NCI-H2171 (cell line): ENCODE measurements at regions not wholly inside any gene's neighbourhood (a gene's known extent, or its start where the extent isn't known, plus 50 kb on each side); places are given as distances from the start of the nearest gene placed in this dataset.

Source experiments
- DNase-seq: peaks from one replicate; lab custom pipeline; 2025; lab: John Stamatoyannopoulos, UW

DNA sequence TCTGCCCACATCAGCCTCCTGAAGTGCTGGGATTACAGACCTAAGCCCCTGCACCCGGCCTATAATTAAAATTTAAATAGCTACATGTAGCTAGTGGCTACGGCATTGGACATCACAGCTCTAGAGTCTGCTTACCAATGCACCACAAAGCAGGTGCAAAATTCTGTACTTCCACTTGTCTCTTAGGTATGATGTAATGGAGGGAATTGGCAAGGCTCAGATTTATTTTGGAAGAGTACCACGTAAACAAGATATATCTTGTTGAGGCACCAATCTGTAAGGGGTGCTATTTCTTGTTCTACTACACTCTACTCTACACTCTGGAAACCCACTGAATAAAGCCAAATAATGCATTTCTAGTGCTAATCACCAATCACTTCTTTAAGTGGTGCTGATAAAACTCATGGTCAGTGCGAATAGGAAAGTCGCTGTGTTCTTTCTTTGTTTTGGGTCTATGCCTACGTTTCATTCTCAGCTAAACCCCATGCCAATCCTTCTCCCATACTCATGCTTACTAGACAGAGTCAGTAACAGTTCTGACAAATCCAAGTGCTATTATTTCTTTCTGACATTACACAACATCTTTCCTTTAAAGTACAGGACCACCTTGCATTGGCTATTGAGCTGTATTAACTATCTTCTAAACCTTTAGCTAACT lies 92.3 kb downstream of the GC start:
- no peak for DNase-seq

DNA sequence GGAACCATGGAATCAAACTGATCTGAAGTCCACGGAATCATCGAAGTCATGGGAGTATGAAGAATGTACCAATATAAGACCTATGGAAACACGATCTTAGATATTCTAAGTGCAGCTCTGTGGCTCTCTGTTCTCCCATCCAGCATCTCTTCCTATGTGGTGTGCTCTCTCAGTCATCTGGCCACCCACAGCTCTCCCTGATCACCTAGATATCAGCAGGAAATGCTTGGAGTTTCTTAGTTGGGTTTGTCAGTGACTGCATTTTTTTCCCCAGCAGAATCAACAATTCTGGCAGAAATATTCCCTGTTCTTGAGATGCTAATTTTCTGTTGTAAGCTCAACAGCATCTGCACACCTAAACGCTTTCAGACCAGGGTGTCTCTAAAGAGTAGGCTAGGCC lies 94.1 kb downstream of the GC start:
- DNase-seq = no peak

DNA sequence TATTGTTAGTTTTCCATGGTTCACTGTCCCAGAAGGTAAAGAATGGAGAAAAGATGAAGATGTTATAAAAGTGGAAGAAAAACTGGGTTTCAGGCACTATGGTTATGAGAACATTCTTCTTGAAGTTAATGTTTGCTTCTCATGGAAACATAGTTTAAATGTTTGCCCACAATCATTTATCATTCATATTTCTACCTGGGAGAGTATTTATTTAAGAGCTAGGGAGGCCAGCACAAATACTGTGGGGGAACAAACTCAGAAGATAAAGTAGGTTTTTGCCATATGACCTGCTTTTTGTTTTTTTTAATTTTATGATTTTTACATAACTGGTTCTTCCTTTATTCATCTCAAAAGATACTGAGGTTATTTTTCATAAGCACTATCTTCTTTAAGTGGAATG lies 96.8 kb downstream of the GC start:
- no peak for DNase-seq

DNA sequence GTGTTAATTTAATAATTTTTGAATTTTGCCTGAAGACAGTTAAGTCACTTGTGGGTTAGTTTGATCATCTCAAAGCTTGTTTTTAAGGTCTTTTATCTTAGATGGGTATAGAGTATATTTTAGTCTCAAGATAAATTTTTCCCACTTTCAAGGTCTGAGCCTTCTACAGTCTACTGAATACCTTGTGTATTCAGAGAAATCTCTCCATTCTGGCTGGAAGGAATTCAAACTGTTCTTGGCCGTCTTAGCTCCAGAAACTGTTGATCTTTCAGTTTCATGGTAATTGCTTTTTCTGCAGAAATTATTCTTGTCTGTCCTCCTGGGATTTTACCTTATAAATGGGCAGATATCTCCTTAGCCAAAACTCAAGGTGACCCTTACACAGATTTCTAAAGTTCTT lies 97.9 kb downstream of the GC start:
- no peak for DNase-seq

DNA sequence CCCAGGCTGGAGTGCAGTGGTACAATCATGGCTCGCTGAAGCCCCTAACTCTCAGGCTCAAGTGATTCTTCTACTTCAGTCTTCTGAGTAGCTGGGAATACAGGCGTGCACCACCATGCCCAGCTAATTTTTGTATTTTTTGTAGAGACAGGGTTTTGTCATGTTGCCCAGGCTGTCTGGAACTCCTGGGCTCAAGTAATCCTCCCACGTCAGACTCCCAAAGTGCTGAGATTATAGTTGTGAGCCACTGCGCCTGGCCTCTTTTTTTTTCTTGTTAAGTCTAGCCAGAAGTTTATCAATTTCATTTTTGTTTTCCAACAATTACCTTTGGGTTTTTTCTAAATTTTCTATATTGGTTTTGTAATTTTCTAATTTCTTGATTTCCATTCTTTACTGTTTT lies 100.6 kb downstream of the GC start:
- DNase-seq = no peak

DNA sequence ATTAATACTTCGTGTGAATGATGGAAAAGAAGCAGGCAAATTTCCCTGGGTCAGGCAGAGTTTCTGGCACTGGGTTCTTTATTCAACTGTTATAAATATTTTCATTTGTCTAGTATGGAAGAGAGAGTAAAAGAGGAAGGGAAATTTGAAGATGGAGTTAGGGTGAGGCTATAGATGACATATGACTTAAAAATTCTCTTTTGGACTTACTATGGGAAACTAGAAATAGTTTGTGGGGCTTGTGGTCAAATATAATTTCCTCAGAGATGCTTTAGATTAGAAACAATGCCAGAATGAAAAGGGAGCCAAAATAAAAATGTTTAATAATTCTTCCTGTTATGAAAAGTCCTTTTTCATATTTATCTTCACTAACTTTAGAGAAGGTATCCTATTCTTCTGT lies 103.2 kb downstream of the GC start:
- no peak for DNase-seq

DNA sequence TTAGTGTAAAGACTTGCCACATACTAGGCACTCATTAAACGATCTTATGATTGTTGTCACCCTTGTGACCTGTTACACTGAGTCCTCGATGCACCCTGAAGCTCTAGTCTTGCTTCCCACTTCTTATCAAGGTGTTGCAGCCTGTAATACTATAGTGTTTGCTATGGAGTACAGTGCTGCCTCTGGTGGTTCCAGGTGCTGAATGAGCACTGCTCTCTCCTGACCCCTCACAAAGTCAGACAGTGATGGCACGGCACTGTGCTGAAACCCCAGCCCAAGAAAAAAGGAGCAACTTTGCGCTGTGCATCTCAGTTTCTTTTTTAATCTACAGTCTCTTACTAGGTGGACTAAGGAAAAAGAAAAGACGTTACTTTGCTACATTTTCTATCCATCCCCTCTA lies 106.3 kb downstream of the GC start:
- DNase-seq = no peak

DNA sequence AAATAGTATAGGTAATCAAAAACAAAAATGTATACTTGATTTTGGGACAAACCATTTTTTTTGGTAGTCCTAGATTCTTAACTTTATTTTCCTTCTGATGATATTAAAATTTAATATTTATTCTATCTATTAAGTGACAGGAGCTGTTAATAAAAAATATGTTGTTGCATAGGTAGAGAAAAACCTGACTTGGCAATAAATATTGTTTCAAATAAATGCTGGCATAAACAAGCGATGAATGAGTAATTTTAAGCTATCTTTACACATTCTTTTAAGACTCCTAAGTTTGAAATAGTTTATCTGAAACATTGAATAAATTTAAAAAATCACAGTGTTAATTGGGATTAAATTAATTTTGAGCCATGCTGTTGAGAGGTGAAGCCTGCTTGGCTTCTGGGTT lies 114.6 kb downstream of the GC start:
- no peak for DNase-seq

DNA sequence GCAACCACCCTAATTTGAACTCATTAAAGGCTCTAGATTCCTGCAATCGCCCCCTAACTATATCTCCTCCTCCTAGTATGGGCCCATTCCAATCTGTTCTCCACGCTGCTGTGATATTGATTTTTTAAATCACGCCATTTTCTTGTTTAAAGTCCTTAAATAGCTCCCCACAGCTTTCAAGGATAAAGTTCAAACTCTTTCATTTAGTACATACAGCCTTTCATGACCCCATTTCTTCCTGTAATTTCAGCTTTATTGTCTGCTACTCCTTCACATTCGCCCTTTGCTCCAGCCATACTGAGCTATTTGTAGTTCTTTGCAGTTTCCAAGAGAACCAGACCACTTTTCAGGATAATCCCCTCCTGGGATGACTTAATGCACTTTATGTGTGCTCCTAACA lies 118.5 kb downstream of the GC start:
- DNase-seq = no peak

DNA sequence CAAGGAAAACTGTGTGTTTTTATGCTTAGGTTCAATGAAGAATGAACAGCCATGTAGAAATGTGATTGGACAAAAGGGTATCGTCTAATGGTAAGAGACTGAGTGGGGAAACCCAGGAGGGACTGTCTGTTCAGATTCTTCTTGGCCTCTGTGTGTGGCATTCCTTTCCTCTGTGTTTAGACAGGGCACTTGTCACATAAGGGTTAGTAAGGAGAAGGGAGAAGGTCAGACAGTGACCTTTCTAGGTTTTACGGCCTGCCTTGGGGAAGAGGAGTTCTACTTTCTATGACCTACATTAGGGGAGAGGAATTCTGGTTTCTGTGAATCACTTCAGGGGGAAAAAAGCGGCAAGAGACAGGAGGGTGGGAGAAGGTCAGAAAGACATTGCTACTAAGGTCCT lies 119.5 kb downstream of the GC start:
- DNase-seq = no peak

DNA sequence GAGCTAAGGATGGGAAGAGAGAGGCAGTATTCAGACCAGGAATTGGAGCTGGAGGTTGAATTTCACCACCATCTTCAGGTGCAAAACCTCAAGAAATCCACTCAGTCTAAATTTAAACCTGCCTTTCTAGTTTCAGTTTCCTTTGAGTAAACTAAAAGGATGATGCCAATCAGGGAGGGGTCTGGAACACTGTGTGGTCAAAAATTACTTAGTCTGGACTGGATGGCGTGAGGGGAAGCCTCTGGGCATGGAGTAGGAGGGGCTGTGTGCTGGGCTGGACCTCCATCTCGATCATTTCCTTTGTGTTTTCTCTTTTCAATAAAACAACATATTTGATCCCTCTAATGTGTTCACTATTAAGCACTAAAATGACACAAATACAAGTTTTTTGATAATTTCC lies 120.1 kb downstream of the GC start:
- no peak for DNase-seq

DNA sequence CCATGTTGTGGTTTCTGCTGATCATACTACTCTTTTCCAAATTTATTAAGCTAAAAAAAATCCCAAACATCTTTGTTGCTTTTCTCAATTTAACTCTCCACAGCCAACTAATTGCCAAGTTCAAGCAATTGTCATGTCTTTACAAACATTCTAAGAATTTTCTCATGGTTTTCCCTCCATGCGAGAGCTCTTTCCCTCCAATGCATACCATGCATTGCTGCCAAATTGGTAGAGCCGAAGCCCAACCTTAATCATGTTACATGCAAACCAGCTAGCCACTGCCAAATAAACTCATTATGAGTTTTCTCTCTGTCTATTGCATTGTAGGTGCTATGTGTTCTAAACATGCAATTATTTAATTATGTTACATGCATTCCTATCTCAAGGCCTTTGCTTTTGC lies 123.9 kb downstream of the GC start:
- no peak for DNase-seq

DNA sequence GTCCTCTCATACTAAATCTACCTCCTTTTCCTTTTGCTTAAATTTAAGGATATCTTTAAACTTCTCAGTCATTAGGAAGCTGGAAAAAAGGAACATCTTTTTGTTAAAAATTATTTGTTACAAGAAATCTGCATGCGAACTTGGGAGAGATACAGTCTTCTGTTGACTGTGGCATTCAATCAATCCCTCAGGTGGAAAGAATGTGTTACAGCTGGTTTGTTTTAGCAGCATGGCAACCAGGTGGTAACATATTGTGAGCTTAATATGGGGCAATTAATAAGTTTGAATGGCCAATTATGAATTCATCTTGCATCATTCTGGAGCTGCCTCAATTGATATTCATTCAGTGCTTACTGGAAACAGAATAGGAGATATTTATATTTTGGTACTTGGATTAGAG lies 135.0 kb downstream of the GC start:
- DNase-seq = peak; percentile 14

DNA sequence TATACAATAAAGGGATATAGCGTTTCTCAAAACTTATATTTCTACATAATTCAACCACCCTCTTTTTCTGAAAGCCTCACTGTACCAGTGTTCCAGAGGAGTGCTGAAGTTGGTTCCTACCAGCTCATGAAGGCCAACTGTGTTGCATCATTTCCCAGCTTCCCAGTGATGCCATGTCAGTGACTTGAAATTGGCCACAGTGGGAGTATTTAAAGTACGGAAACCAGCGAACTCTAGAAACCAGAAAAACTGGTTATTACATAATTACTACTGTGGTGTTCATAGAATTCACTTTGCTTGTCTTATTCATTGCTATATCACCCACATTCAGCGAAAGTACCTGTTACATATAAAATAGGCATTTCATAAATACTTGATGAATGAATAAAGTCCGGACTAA lies 135.4 kb downstream of the GC start:
- DNase-seq = no peak

DNA sequence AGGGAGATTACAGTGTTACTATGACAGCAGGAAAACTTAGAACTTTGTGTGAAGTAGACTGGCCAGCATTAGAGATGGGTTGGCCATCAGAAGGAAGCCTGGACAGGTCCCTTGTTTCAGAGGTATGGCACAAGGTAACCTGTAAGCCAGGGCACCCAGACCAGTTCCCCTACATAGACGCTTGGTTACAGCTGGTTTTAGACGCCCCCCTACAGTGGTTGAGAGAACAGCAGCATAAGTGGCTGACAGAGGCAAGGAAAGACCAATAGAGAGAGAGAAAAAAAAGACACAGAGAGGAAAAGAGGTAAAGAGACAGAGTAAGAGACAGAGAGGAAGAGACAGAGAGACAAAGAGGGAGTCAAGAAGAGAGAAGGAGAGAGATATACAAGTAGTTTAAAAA lies 144.5 kb downstream of the GC start:
- no peak for DNase-seq

DNA sequence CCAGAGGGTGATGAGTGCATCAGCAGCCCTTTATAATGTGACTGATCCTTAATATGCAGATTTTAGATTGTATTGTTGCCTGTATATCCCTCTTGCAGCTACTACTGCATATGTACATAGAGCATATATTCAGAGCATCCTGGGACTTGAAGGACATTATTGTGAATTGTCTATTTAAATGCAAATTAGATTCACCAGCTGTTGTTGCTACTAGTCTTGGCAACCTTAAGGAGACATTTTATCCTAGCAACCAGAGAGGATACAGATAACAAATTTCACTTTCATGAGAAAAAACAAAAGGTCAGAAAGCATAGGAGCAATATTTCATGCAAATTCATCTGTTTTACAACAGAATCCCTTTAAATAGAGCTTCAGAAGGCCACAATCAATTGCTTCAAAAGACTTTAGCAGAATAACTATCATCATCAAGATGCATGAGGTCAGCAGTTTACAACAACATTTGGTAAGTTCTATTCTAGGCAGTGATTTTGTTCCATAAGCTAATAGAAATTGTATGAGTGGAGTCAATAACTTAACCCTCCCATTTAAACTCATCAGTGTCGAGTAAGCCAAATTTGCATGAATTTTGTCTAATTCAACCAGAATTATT lies 148.6 kb downstream of the GC start:
- peak; percentile 1 for DNase-seq

DNA sequence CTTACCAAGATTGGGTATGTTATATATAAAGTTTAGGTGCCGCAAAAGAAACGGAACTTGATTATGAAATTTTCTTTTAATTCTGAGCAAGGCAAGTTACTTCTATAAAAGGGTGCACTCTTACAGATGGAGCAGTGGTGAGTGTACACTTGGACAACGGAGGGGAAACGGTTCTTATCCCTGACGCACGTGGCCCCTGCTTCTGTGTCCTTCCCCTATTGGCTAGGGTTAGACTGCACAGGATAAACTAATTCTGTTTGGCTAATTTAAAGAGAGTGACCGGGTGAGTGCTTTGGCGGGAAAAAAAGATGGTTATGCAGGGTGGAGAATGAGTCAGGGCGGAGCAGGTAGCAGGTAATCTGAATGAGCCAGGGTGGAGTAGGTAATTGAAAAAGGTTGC lies 149.5 kb downstream of the GC start:
- DNase-seq = no peak

DNA sequence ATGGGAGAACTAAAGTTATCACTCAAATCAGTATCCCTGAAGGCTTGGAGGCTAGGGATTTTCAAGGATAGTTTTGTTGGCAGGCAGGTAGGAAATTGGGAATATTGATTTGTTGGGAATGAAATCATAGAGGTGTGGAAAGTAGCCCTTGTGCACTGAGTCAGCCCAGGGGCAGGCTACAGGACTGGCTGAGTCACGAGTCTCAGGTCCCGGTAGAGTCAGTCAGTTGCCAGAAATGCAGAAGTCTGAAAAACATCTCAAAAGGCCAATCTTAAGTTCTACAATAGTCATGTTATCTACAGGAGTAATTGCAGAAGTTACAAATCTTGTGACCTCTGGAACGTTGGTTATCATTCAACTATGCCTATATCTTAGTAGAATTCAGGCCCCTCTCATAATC lies 153.1 kb downstream of the GC start:
- DNase-seq = no peak

DNA sequence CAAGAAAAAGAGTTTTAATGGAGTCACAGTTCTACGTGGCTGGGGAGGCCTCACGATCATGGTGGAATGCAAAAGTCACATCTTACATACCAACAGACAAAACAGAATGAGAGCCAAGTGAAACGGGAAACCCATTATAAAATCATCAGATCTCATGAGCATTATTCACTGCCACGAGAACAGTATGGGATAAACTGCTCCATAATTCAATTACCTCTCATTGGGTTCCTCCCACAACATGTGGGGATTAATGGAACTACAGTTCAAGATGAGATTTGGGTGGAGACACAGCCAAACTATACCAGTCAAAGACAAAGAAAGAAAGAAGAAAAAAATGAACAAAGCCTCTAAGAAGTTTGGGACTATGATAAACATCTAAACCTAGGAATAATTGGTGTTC lies 158.9 kb downstream of the GC start:
- no peak for DNase-seq
